Right renal cortex interstitium (tissue), 3 donors: ENCODE measurements at regions not wholly inside any gene's neighbourhood (a gene's known extent, or its start where the extent isn't known, plus 50 kb on each side); places are given as distances from the start of the nearest gene placed in this dataset.

ENCODE experiments used
- DNase-seq, 3 donors: peaks; one replicate each; pipeline ENCODE4 v3.0.0-alpha.2; 2013; ENCODE audit warnings: low read depth in 3 of 3, low spot score in 2 of 3

GRCh38 chr18:40866968-40867367 lies 1088.1 kb upstream of the PIK3C3 start:
- no peak for DNase-seq

GRCh38 chr18:40866013-40866645 lies 1088.9 kb upstream of the PIK3C3 start:
- DNase-seq = no peak

GRCh38 chr18:40864846-40865245 lies 1090.2 kb upstream of the PIK3C3 start:
- no peak for DNase-seq

- no peak for DNase-seq
Observed at GRCh38 chr18:40863801-40864200, 1091.2 kb upstream of the PIK3C3 start.

- DNase-seq = no peak
Observed at GRCh38 chr18:40860189-40860588, 1094.8 kb upstream of the PIK3C3 start.

- no peak for DNase-seq
Observed at GRCh38 chr18:40855661-40856060, 1099.4 kb upstream of the PIK3C3 start.

GRCh38 chr18:40852406-40852805 lies 1102.6 kb upstream of the PIK3C3 start:
- DNase-seq = no peak

- DNase-seq = peak in 1 of 3 donors; percentile 13
Observed at GRCh38 chr18:40851014-40851429, 1104.0 kb upstream of the PIK3C3 start.

GRCh38 chr18:40849886-40850285 lies 1105.1 kb upstream of the PIK3C3 start:
- no peak for DNase-seq

- DNase-seq = no peak
Observed at GRCh38 chr18:40841467-40841866, 1113.6 kb upstream of the PIK3C3 start.

- no peak for DNase-seq
Observed at GRCh38 chr18:40841063-40841462, 1114.0 kb upstream of the PIK3C3 start.

- DNase-seq = no peak
Observed at GRCh38 chr18:40832362-40832761, 1122.7 kb upstream of the PIK3C3 start.

GRCh38 chr18:40824291-40824690 lies 1130.7 kb upstream of the PIK3C3 start:
- no peak for DNase-seq

- no peak for DNase-seq
Observed at GRCh38 chr18:40821596-40822243, 1133.3 kb upstream of the PIK3C3 start.

GRCh38 chr18:40812981-40813515 lies 1142.0 kb upstream of the PIK3C3 start:
- no peak for DNase-seq

GRCh38 chr18:40810372-40810771 lies 1144.7 kb upstream of the PIK3C3 start:
- DNase-seq = no peak

- no peak for DNase-seq
Observed at GRCh38 chr18:40789286-40789685, 1165.7 kb upstream of the PIK3C3 start.

- no peak for DNase-seq
Observed at GRCh38 chr18:40782453-40783130, 1172.4 kb upstream of the PIK3C3 start.

- no peak for DNase-seq
Observed at GRCh38 chr18:40769786-40770185, 1185.2 kb upstream of the PIK3C3 start.

- DNase-seq = no peak
Observed at GRCh38 chr18:40760251-40760650, 1194.8 kb upstream of the PIK3C3 start.

GRCh38 chr18:40754477-40754876 lies 1200.6 kb upstream of the PIK3C3 start:
- no peak for DNase-seq

- DNase-seq = no peak
Observed at GRCh38 chr18:40752316-40752715, 1202.7 kb upstream of the PIK3C3 start.
